WTC11 (cell line): ENCODE measurements at regions not wholly inside any gene's neighbourhood (a gene's known extent, or its start where the extent isn't known, plus 50 kb on each side); places are given as distances from the start of the nearest gene placed in this dataset.

Source experiments
- ATAC-seq: fragments of 200-7000 bp; cut with Tn5 transposase; 2 replicates; pipeline ENCODE4 v1.10.0; 2021; ENCODE audit warnings: mild to moderate bottlenecking, moderate library complexity
- CTCF ChIA-PET: fragments of 300-600 bp; sonication (Branson Sonifier 250); formaldehyde crosslinking; loops from one replicate; lab custom pipeline; 2021; ENCODE audit warnings: antibody characterized with exemption; lab: Charles Lee
- POLR2A ChIA-PET: fragments of 350-600 bp; sonication (Branson Sonifier 250); formaldehyde crosslinking; loops from one replicate; lab custom pipeline; 2021; ENCODE audit warnings: antibody characterized with exemption; lab: Charles Lee
- DNase-seq: peaks from one replicate; pipeline ENCODE4 v3.0.0; 2021; ENCODE audit warnings: low spot score
- H3K27ac Mint-ChIP-seq: 2 replicates; pipeline ENCODE4 v1.8.0; 2021; ENCODE audit warnings: mixed read lengths
- H3K27me3 Mint-ChIP-seq: 2 replicates; pipeline ENCODE4 v1.8.0; 2021; ENCODE audit warnings: low read depth, mild to moderate bottlenecking, moderate library complexity, mixed read lengths
- H3K36me3 Mint-ChIP-seq: 2 replicates; pipeline ENCODE4 v1.8.0; 2021; ENCODE audit warnings: mixed read lengths
- H3K4me1 Mint-ChIP-seq: 2 replicates; pipeline ENCODE4 v1.8.0; 2022; ENCODE audit warnings: mixed read lengths
- H3K4me3 Mint-ChIP-seq: 2 replicates; pipeline ENCODE4 v1.8.0; 2021; ENCODE audit warnings: mild to moderate bottlenecking, moderate library complexity, mixed read lengths
- H3K9me3 Mint-ChIP-seq: 2 replicates; pipeline ENCODE4 v1.8.0; 2021; ENCODE audit warnings: mixed read lengths
- AFF4 ChIP-seq: sonication (generic); formaldehyde crosslinking; IDR thresholded peaks from 2 replicates; pipeline ENCODE4 v1.8.1; 2023; ENCODE audit warnings: mild to moderate bottlenecking, missing genetic modification reagents, borderline replicate concordance
- CREB1 ChIP-seq: sonication (generic); formaldehyde crosslinking; IDR thresholded peaks from 2 replicates; pipeline ENCODE4 v1.8.0; 2023; ENCODE audit warnings: mild to moderate bottlenecking, missing genetic modification reagents
- CREM ChIP-seq: sonication (generic); formaldehyde crosslinking; IDR thresholded peaks from 2 replicates; pipeline ENCODE4 v1.8.1; 2022; ENCODE audit warnings: mild to moderate bottlenecking, missing genetic modification reagents, moderate library complexity
- ELF4 ChIP-seq: sonication (generic); formaldehyde crosslinking; IDR thresholded peaks from 2 replicates; pipeline ENCODE4 v1.8.1; 2022; ENCODE audit warnings: low read depth, mild to moderate bottlenecking, moderate library complexity, missing genetic modification reagents
- FOXJ3 ChIP-seq: sonication (generic); formaldehyde crosslinking; IDR thresholded peaks from 2 replicates; pipeline ENCODE4 v1.9.0; 2021; ENCODE audit warnings: missing genetic modification reagents, mild to moderate bottlenecking, borderline replicate concordance
- FOXP1 ChIP-seq: sonication (generic); formaldehyde crosslinking; IDR thresholded peaks from 2 replicates; pipeline ENCODE4 v1.8.0; 2022; ENCODE audit warnings: missing genetic modification reagents, mild to moderate bottlenecking, moderate library complexity, borderline replicate concordance
- GABPB1 ChIP-seq: sonication (generic); formaldehyde crosslinking; IDR thresholded peaks from 2 replicates; pipeline ENCODE4 v1.8.1; 2023; ENCODE audit warnings: mild to moderate bottlenecking, missing genetic modification reagents
- MXD4 ChIP-seq: fragments of 250-450 bp; sonication (Bioruptor Pico); IDR thresholded peaks from 2 replicates; pipeline ENCODE4 v1.8.0; 2021; ENCODE audit warnings: mild to moderate bottlenecking, moderate library complexity, borderline replicate concordance
- NFYB ChIP-seq: sonication (generic); formaldehyde crosslinking; conservative IDR thresholded peaks from 2 replicates; pipeline ENCODE4 v1.8.0; 2022; ENCODE audit warnings: low read depth, missing genetic modification reagents
- NR1H2 ChIP-seq: sonication (generic); formaldehyde crosslinking; IDR thresholded peaks from 2 replicates; pipeline ENCODE4 v1.9.0; 2021; ENCODE audit warnings: mild to moderate bottlenecking, moderate library complexity, missing genetic modification reagents
- NR2C2 ChIP-seq: sonication (generic); formaldehyde crosslinking; IDR thresholded peaks from 2 replicates; pipeline ENCODE4 v1.8.0; 2022; ENCODE audit warnings: mild to moderate bottlenecking, missing genetic modification reagents
- NR3C1 ChIP-seq: sonication (generic); formaldehyde crosslinking; conservative IDR thresholded peaks from 2 replicates; pipeline ENCODE4 v1.8.1; 2023; ENCODE audit warnings: low read depth, mild to moderate bottlenecking, missing genetic modification reagents
- PRDM15 ChIP-seq: sonication (generic); formaldehyde crosslinking; IDR thresholded peaks from 2 replicates; pipeline ENCODE4 v1.8.0; 2022; ENCODE audit warnings: missing genetic modification reagents
- ZNF121 ChIP-seq: sonication (generic); formaldehyde crosslinking; IDR thresholded peaks from 2 replicates; pipeline ENCODE4 v1.8.0; 2023; ENCODE audit warnings: missing genetic modification reagents
- ZNF219 ChIP-seq: sonication (generic); formaldehyde crosslinking; IDR thresholded peaks from 2 replicates; pipeline ENCODE4 v1.8.0; 2023; ENCODE audit warnings: missing genetic modification reagents, mild to moderate bottlenecking, borderline replicate concordance
- TF ChIP-seq, protein P1 (sequence below): sonication (generic); formaldehyde crosslinking; IDR thresholded peaks from 2 replicates; pipeline ENCODE4 v1.8.1; 2022; ENCODE audit warnings: low read depth, missing genetic modification reagents, borderline replicate concordance
- TF ChIP-seq, protein P2 (sequence below): sonication (generic); formaldehyde crosslinking; conservative IDR thresholded peaks from 2 replicates; pipeline ENCODE4 v1.8.1; 2023; ENCODE audit warnings: mild to moderate bottlenecking, low read depth, missing genetic modification reagents, moderate library complexity
- TF ChIP-seq, protein P3 (sequence below): sonication (generic); formaldehyde crosslinking; IDR thresholded peaks from 2 replicates; pipeline ENCODE4 v1.8.0; 2023; ENCODE audit warnings: mild to moderate bottlenecking, missing genetic modification reagents
- TF ChIP-seq, protein P4 (sequence below): fragments of 250-450 bp; sonication (Bioruptor Pico); IDR thresholded peaks from 2 replicates; pipeline ENCODE4 v1.9.0; 2021; ENCODE audit warnings: mild to moderate bottlenecking

- TF ChIP-seq, protein P1, sequence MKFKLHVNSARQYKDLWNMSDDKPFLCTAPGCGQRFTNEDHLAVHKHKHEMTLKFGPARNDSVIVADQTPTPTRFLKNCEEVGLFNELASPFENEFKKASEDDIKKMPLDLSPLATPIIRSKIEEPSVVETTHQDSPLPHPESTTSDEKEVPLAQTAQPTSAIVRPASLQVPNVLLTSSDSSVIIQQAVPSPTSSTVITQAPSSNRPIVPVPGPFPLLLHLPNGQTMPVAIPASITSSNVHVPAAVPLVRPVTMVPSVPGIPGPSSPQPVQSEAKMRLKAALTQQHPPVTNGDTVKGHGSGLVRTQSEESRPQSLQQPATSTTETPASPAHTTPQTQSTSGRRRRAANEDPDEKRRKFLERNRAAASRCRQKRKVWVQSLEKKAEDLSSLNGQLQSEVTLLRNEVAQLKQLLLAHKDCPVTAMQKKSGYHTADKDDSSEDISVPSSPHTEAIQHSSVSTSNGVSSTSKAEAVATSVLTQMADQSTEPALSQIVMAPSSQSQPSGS (CRISPR knock-in tag) = no peak
- no peak for TF ChIP-seq ZNF219 (CRISPR knock-in tag)
- TF ChIP-seq, protein P2, sequence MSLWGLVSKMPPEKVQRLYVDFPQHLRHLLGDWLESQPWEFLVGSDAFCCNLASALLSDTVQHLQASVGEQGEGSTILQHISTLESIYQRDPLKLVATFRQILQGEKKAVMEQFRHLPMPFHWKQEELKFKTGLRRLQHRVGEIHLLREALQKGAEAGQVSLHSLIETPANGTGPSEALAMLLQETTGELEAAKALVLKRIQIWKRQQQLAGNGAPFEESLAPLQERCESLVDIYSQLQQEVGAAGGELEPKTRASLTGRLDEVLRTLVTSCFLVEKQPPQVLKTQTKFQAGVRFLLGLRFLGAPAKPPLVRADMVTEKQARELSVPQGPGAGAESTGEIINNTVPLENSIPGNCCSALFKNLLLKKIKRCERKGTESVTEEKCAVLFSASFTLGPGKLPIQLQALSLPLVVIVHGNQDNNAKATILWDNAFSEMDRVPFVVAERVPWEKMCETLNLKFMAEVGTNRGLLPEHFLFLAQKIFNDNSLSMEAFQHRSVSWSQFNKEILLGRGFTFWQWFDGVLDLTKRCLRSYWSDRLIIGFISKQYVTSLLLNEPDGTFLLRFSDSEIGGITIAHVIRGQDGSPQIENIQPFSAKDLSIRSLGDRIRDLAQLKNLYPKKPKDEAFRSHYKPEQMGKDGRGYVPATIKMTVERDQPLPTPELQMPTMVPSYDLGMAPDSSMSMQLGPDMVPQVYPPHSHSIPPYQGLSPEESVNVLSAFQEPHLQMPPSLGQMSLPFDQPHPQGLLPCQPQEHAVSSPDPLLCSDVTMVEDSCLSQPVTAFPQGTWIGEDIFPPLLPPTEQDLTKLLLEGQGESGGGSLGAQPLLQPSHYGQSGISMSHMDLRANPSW = no peak
- no peak for TF ChIP-seq CREM
- no peak for TF ChIP-seq FOXP1 (CRISPR knock-in tag)
Observed at GRCh38 chr9:29012911-29013310, 1439.6 kb upstream of the C9orf72 start (continued).

- H3K4me3 Mint-ChIP-seq = no peak overlapping the region
- POLR2A ChIA-PET = no interaction called here
- no peaks in the 10 kb centered on the region for H3K27me3 Mint-ChIP-seq
- DNase-seq = no peak
- H3K9me3 Mint-ChIP-seq = no peaks in the 10 kb centered on the region
- TF ChIP-seq NR2C2 (CRISPR knock-in tag) = no peak
- TF ChIP-seq NFYB = no peak
- TF ChIP-seq GABPB1 (CRISPR knock-in tag) = no peak
- no peak for TF ChIP-seq CREB1
- TF ChIP-seq, protein P3, sequence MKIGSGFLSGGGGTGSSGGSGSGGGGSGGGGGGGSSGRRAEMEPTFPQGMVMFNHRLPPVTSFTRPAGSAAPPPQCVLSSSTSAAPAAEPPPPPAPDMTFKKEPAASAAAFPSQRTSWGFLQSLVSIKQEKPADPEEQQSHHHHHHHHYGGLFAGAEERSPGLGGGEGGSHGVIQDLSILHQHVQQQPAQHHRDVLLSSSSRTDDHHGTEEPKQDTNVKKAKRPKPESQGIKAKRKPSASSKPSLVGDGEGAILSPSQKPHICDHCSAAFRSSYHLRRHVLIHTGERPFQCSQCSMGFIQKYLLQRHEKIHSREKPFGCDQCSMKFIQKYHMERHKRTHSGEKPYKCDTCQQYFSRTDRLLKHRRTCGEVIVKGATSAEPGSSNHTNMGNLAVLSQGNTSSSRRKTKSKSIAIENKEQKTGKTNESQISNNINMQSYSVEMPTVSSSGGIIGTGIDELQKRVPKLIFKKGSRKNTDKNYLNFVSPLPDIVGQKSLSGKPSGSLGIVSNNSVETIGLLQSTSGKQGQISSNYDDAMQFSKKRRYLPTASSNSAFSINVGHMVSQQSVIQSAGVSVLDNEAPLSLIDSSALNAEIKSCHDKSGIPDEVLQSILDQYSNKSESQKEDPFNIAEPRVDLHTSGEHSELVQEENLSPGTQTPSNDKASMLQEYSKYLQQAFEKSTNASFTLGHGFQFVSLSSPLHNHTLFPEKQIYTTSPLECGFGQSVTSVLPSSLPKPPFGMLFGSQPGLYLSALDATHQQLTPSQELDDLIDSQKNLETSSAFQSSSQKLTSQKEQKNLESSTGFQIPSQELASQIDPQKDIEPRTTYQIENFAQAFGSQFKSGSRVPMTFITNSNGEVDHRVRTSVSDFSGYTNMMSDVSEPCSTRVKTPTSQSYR (CRISPR knock-in tag) = no peak
- TF ChIP-seq NR3C1 (CRISPR knock-in tag) = no peak
- TF ChIP-seq FOXJ3 (CRISPR knock-in tag) = no peak
- TF ChIP-seq ELF4 (CRISPR knock-in tag) = no peak
- TF ChIP-seq ZNF121 (CRISPR knock-in tag) = no peak
- TF ChIP-seq, protein P4, sequence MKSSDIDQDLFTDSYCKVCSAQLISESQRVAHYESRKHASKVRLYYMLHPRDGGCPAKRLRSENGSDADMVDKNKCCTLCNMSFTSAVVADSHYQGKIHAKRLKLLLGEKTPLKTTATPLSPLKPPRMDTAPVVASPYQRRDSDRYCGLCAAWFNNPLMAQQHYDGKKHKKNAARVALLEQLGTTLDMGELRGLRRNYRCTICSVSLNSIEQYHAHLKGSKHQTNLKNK (CRISPR knock-in tag) = no peak
- no peak for TF ChIP-seq AFF4 (CRISPR knock-in tag)
- no peak for TF ChIP-seq NR1H2 (CRISPR knock-in tag)
- TF ChIP-seq MXD4 (CRISPR knock-in tag) = no peak
- no peak for TF ChIP-seq PRDM15 (CRISPR knock-in tag)
- TF ChIP-seq, all 79 proteins: peak for 0
- no peak overlapping the region for H3K27ac Mint-ChIP-seq
- H3K36me3 Mint-ChIP-seq = no peaks in the 10 kb centered on the region
- no peaks in the 10 kb centered on the region for H3K4me1 Mint-ChIP-seq
- no peak for ATAC-seq
- CTCF ChIA-PET = no interaction called here
Observed at GRCh38 chr9:29021632-29022031, 1448.4 kb upstream of the C9orf72 start.
